Retinal pigment epithelial cell (primary cell): ENCODE measurements at regions not wholly inside any gene's neighbourhood (a gene's known extent, or its start where the extent isn't known, plus 50 kb on each side); places are given as distances from the start of the nearest gene placed in this dataset.

Source experiments
- DNase-seq: peaks from one replicate; pipeline ENCODE4 v3.0.0-alpha.2; 2010; ENCODE audit warnings: low read depth
- H3K4me3 ChIP-seq: 2 replicates; pipeline ENCODE4 v1.5.1; 2011; ENCODE audit warnings: mild to moderate bottlenecking, low read length, control low read depth, moderate library complexity
- CTCF ChIP-seq: conservative IDR thresholded peaks from 2 replicates; pipeline ENCODE4 v1.5.1; 2011; ENCODE audit warnings: low read depth, low read length, control low read depth, inconsistent platforms

GRCh38 chr21:35352793-35353192 lies 303.7 kb upstream of the RUNX1 start:
- TF ChIP-seq CTCF, result no peak
- no peak overlapping the region for H3K4me3 ChIP-seq
- DNase-seq, result no peak

- H3K4me3 ChIP-seq, result no peak overlapping the region
- no peak for DNase-seq
- no peak for TF ChIP-seq CTCF
Measured at GRCh38 chr21:35352066-35352770, 303.1 kb upstream of the RUNX1 start.

GRCh38 chr21:35351434-35351833 lies 302.3 kb upstream of the RUNX1 start:
- H3K4me3 ChIP-seq, result no peak overlapping the region
- DNase-seq, result no peak
- TF ChIP-seq CTCF, result no peak

GRCh38 chr21:35350965-35351364 lies 301.9 kb upstream of the RUNX1 start:
- no peak for TF ChIP-seq CTCF
- no peak overlapping the region for H3K4me3 ChIP-seq
- DNase-seq, result no peak

GRCh38 chr21:35349376-35350080 lies 300.4 kb upstream of the RUNX1 start:
- no peak for DNase-seq
- no peak for TF ChIP-seq CTCF
- no peak overlapping the region for H3K4me3 ChIP-seq

- DNase-seq, result no peak
- H3K4me3 ChIP-seq, result no peak overlapping the region
- no peak for TF ChIP-seq CTCF
Measured at GRCh38 chr21:35348686-35349085, 299.6 kb upstream of the RUNX1 start.

- no peak for DNase-seq
- no peak for TF ChIP-seq CTCF
- H3K4me3 ChIP-seq, result no peak overlapping the region
Measured at GRCh38 chr21:35346697-35347096, 297.6 kb upstream of the RUNX1 start.
